ENCODE measurements at regions not wholly inside any gene's neighbourhood (a gene's known extent, or its start where the extent isn't known, plus 50 kb on each side); places are given as distances from the start of the nearest gene placed in this dataset.

- intact Hi-C loops (cut with micrococcal nuclease) (no loop called here), dilution Hi-C loops (cut with MboI; ENCODE audit: extremely low pct_ligation_motif_present, low sequenced_read_pairs) (no loop called here)
- Histone ChIP-seq H3K9me3 (replicated peaks; ENCODE audit: control insufficient read depth, insufficient read depth, low read length) (no peaks in the 10 kb centered on the region), H3K4me2 (ENCODE audit: insufficient read depth, low read length) (no peak overlapping the region), H3K9ac (replicated peaks; ENCODE audit: extremely low read depth, insufficient read depth, low read length) (no peak overlapping the region), H3K79me2 (ENCODE audit: control insufficient read depth, insufficient read depth, low read length) (no peaks in the 10 kb centered on the region), H3K27ac (ENCODE audit: insufficient read depth, low read depth, low read length) (no peak overlapping the region), H3K4me1 (ENCODE audit: control insufficient read depth, extremely low read depth, insufficient read depth, low read length) (no peaks in the 10 kb centered on the region), H3K9me1 (replicated peaks; ENCODE audit: control insufficient read depth, extremely low read depth, insufficient read depth, low read length) (no peaks in the 10 kb centered on the region), H2AFZ (ENCODE audit: low read depth, low read length) (no peak overlapping the region), H4K20me1 (replicated peaks; ENCODE audit: control insufficient read depth, extremely low read depth, insufficient read depth, low read length) (no peaks in the 10 kb centered on the region), H3K4me3 (replicated peaks in 1 of 3; ENCODE audit: insufficient read depth in 1 of 3, low read depth in 1 of 3, low read length in 3 of 3) (no peak overlapping the region), H3K36me3 (ENCODE audit: control insufficient read depth in 2 of 2, extremely low read depth in 1 of 2, insufficient read depth in 2 of 2, low read length in 2 of 2) (no peaks in the 10 kb centered on the region), H3K27me3 (ENCODE audit: control insufficient read depth in 2 of 2, insufficient read depth in 2 of 2, low read length in 2 of 2) (no peaks in the 10 kb centered on the region)
- BruUV-seq (replicated peaks), result no TSS peak
- POLR2A ChIA-PET, result no interaction called here
- no peak for FAIRE-seq
- no peak for TF ChIP-seq JUN (IDR thresholded peaks at IDR 0.05; ENCODE audit: borderline replicate concordance, insufficient read depth, insufficient read length, low read depth)
- DNase-seq (ENCODE audit: low read depth, low spot score), result no peak
- CTCF ChIA-PET, result no interaction called here
Observed at GRCh38 chr4:159041054-159042034, 61.5 kb upstream of the RAPGEF2 start.

- Histone ChIP-seq H3K4me3 (replicated peaks in 1 of 3; ENCODE audit: insufficient read depth in 1 of 3, low read depth in 1 of 3, low read length in 3 of 3) (no peak overlapping the region), H3K79me2 (ENCODE audit: control insufficient read depth, insufficient read depth, low read length) (no peaks in the 10 kb centered on the region), H3K9me1 (replicated peaks; ENCODE audit: control insufficient read depth, extremely low read depth, insufficient read depth, low read length) (no peaks in the 10 kb centered on the region), H3K27me3 (ENCODE audit: control insufficient read depth in 2 of 2, insufficient read depth in 2 of 2, low read length in 2 of 2) (no peaks in the 10 kb centered on the region), H3K4me2 (ENCODE audit: insufficient read depth, low read length) (no peak overlapping the region), H3K9ac (replicated peaks; ENCODE audit: extremely low read depth, insufficient read depth, low read length) (no peak overlapping the region), H4K20me1 (replicated peaks; ENCODE audit: control insufficient read depth, extremely low read depth, insufficient read depth, low read length) (no peaks in the 10 kb centered on the region), H3K27ac (ENCODE audit: insufficient read depth, low read depth, low read length) (no peak overlapping the region), H3K4me1 (ENCODE audit: control insufficient read depth, extremely low read depth, insufficient read depth, low read length) (no peaks in the 10 kb centered on the region), H2AFZ (ENCODE audit: low read depth, low read length) (no peak overlapping the region), H3K9me3 (replicated peaks; ENCODE audit: control insufficient read depth, insufficient read depth, low read length) (no peaks in the 10 kb centered on the region), H3K36me3 (ENCODE audit: control insufficient read depth in 2 of 2, extremely low read depth in 1 of 2, insufficient read depth in 2 of 2, low read length in 2 of 2) (no peaks in the 10 kb centered on the region)
- no peak for TF ChIP-seq POLR2AphosphoS5 (IDR thresholded peaks at IDR 0.05; ENCODE audit: insufficient read depth, low read depth, low read length)
- peak; percentile 44 for DNase-seq (ENCODE audit: low read depth, low spot score)
- intact Hi-C loops (cut with micrococcal nuclease), result no loop called here
- FAIRE-seq, result no peak
- dilution Hi-C loops (cut with MboI; ENCODE audit: extremely low pct_ligation_motif_present, low sequenced_read_pairs), result no loop called here
- BruUV-seq (replicated peaks), result no TSS peak
- POLR2A ChIA-PET, result no interaction called here
- CTCF ChIA-PET, result no interaction called here
Observed at GRCh38 chr4:159042097-159042605, 60.7 kb upstream of the RAPGEF2 start.
